Astrocyte (in vitro differentiated cells and primary cell): ENCODE measurements at regions not wholly inside any gene's neighbourhood (a gene's known extent, or its start where the extent isn't known, plus 50 kb on each side); places are given as distances from the start of the nearest gene placed in this dataset.

Source experiments
- DNase-seq: peaks from one replicate; pipeline ENCODE4 v3.0.0-alpha.2; 2010; ENCODE audit warnings: low read depth
- FAIRE-seq: peaks from 2 replicates; lab custom pipeline; 2011; peaks lifted over from hg19 to GRCh38; lab: Jason Lieb, UNC
- H2AFZ ChIP-seq: 2 replicates; pipeline ENCODE4 v1.6.0; 2012; ENCODE audit warnings: low read depth, low read length, inconsistent platforms
- H3K27ac ChIP-seq: 2 replicates; pipeline ENCODE4 v1.5.1; 2011; ENCODE audit warnings: low read depth, low read length, inconsistent platforms
- H3K27me3 ChIP-seq: 2 replicates; pipeline ENCODE4 v1.6.0; 2011; ENCODE audit warnings: low read length, inconsistent platforms; ENCODE audit not compliant: insufficient read depth
- H3K36me3 ChIP-seq: 2 replicates; pipeline ENCODE4 v1.5.1; 2011; ENCODE audit warnings: low read length, inconsistent platforms; ENCODE audit not compliant: insufficient read depth
- H3K4me1 ChIP-seq: 2 replicates; pipeline ENCODE4 v1.5.1; 2011; ENCODE audit warnings: low read length, inconsistent platforms; ENCODE audit not compliant: insufficient read depth
- H3K4me2 ChIP-seq: 2 replicates; pipeline ENCODE4 v1.6.0; 2012; ENCODE audit warnings: low read length, inconsistent platforms
- H3K4me3 ChIP-seq: 2 replicates; pipeline ENCODE4 v1.5.1; 2011; ENCODE audit warnings: low read depth, mild to moderate bottlenecking, low read length, inconsistent platforms; ENCODE audit not compliant: insufficient read depth
- H3K79me2 ChIP-seq: 2 replicates; pipeline ENCODE4 v1.6.0; 2012; ENCODE audit warnings: mild to moderate bottlenecking, low read length, inconsistent platforms; ENCODE audit not compliant: insufficient read depth
- H3K9ac ChIP-seq: 2 replicates; pipeline ENCODE4 v1.6.0; 2012; ENCODE audit warnings: mild to moderate bottlenecking, low read length, inconsistent platforms
- H3K9me3 ChIP-seq: 2 replicates; pipeline ENCODE4 v1.5.1; 2012; ENCODE audit warnings: low read depth, mild to moderate bottlenecking, low read length, inconsistent platforms; ENCODE audit not compliant: insufficient read depth
- H4K20me1 ChIP-seq: 2 replicates; pipeline ENCODE4 v1.6.0; 2012; ENCODE audit warnings: low read length, inconsistent platforms; ENCODE audit not compliant: insufficient read depth
- H3K27ac Mint-ChIP-seq: one replicate; pipeline ENCODE4 v1.8.0; 2021; ENCODE audit warnings: mild to moderate bottlenecking, mixed read lengths; ENCODE audit not compliant: unreplicated experiment
- H3K27me3 Mint-ChIP-seq: one replicate; pipeline ENCODE4 v1.8.0; 2021; ENCODE audit warnings: low read depth, mixed read lengths; ENCODE audit not compliant: unreplicated experiment
- H3K36me3 Mint-ChIP-seq: one replicate; pipeline ENCODE4 v1.8.0; 2021; ENCODE audit warnings: low read depth, mixed read lengths; ENCODE audit not compliant: unreplicated experiment
- H3K4me1 Mint-ChIP-seq: one replicate; pipeline ENCODE4 v1.8.0; 2021; ENCODE audit warnings: low read depth, mixed read lengths; ENCODE audit not compliant: unreplicated experiment
- H3K4me3 Mint-ChIP-seq: one replicate; pipeline ENCODE4 v1.8.0; 2021; ENCODE audit warnings: mild to moderate bottlenecking, moderate library complexity, mixed read lengths; ENCODE audit not compliant: unreplicated experiment
- H3K9me3 Mint-ChIP-seq: one replicate; pipeline ENCODE4 v1.8.0; 2021; ENCODE audit warnings: mild to moderate bottlenecking, mixed read lengths; ENCODE audit not compliant: unreplicated experiment
- EZH2 ChIP-seq: IDR thresholded peaks from 2 replicates; pipeline ENCODE4 v1.6.1; 2012; ENCODE audit warnings: mild to moderate bottlenecking, low read length, inconsistent platforms; ENCODE audit not compliant: insufficient read depth
- TF ChIP-seq, protein P1 (sequence below): IDR thresholded peaks from 2 replicates; pipeline ENCODE4 v1.5.1; 2011; ENCODE audit warnings: low read depth, mild to moderate bottlenecking, inconsistent platforms, low read length, moderate library complexity; ENCODE audit not compliant: insufficient read depth

- no peaks in the 10 kb centered on the region for H3K4me1 ChIP-seq
- no peak for DNase-seq
- no peak overlapping the region for H3K27ac ChIP-seq
- H2AFZ ChIP-seq = no peak overlapping the region
- H3K9me3 ChIP-seq = no peaks in the 10 kb centered on the region
- no peaks in the 10 kb centered on the region for H3K27me3 ChIP-seq
- no peak for FAIRE-seq
- H3K4me1 Mint-ChIP-seq = no peaks in the 10 kb centered on the region
- no peak overlapping the region for H3K9ac ChIP-seq
- no peaks in the 10 kb centered on the region for H3K79me2 ChIP-seq
- no peak for TF ChIP-seq EZH2
- TF ChIP-seq, protein P1, sequence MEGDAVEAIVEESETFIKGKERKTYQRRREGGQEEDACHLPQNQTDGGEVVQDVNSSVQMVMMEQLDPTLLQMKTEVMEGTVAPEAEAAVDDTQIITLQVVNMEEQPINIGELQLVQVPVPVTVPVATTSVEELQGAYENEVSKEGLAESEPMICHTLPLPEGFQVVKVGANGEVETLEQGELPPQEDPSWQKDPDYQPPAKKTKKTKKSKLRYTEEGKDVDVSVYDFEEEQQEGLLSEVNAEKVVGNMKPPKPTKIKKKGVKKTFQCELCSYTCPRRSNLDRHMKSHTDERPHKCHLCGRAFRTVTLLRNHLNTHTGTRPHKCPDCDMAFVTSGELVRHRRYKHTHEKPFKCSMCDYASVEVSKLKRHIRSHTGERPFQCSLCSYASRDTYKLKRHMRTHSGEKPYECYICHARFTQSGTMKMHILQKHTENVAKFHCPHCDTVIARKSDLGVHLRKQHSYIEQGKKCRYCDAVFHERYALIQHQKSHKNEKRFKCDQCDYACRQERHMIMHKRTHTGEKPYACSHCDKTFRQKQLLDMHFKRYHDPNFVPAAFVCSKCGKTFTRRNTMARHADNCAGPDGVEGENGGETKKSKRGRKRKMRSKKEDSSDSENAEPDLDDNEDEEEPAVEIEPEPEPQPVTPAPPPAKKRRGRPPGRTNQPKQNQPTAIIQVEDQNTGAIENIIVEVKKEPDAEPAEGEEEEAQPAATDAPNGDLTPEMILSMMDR = no peak
- no peaks in the 10 kb centered on the region for H3K36me3 ChIP-seq
- no peak overlapping the region for H3K4me3 Mint-ChIP-seq
- H4K20me1 ChIP-seq = no peaks in the 10 kb centered on the region
- peaks cover 8% of the 10 kb centered on the region for H3K27me3 Mint-ChIP-seq
- no peak overlapping the region for H3K4me3 ChIP-seq
- H3K36me3 Mint-ChIP-seq = no peaks in the 10 kb centered on the region
- no peak overlapping the region for H3K4me2 ChIP-seq
- peaks cover 6% of the 10 kb centered on the region for H3K9me3 Mint-ChIP-seq
- no peak overlapping the region for H3K27ac Mint-ChIP-seq
These were observed 116.6 kb upstream of the GALNT17 start for GRCh38 chr7:71015252-71015900.

DNA sequence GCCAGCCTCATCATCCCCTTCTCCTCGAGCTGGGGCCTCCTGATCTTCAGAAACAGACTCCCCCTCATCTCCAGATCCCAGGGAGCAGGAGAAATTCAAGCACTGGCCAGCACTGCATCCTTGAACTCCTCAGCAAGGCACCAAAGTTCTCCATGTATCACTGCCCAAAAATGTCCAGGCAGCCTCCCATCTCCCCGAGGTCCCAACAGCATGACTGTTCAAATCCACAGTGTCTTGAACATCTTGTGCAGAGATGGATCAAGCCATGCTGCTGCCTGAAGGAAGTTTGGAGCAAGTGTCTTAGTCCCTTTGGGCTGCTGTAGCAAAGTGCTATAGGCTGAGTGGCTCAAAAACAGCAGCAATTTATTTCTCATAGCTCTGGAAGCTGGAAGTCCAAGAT lies 115.5 kb upstream of the GALNT17 start:
- Histone ChIP-seq H3K9ac (no peak overlapping the region), H3K4me1 (no peaks in the 10 kb centered on the region), H3K4me3 (no peak overlapping the region), H2AFZ (no peak overlapping the region), H3K36me3 (no peaks in the 10 kb centered on the region), H3K27me3 (no peaks in the 10 kb centered on the region), H4K20me1 (no peaks in the 10 kb centered on the region), H3K4me2 (no peak overlapping the region), H3K79me2 (no peaks in the 10 kb centered on the region), H3K9me3 (no peaks in the 10 kb centered on the region), H3K27ac (no peak overlapping the region)
- Mint-ChIP-seq H3K36me3 (no peaks in the 10 kb centered on the region), H3K9me3 (peaks cover 5% of the 10 kb centered on the region), H3K27me3 (peaks cover 8% of the 10 kb centered on the region), H3K27ac (no peak overlapping the region), H3K4me3 (no peak overlapping the region), H3K4me1 (no peaks in the 10 kb centered on the region)
- DNase-seq = no peak
- TF ChIP-seq, protein P1 = no peak
- TF ChIP-seq EZH2 = no peak
- no peak for FAIRE-seq

GRCh38 chr7:71017602-71018001 lies 114.3 kb upstream of the GALNT17 start:
- Mint-ChIP-seq H3K27me3 (peaks cover 11% of the 10 kb centered on the region), H3K9me3 (peaks cover 5% of the 10 kb centered on the region), H3K4me1 (no peaks in the 10 kb centered on the region), H3K27ac (no peak overlapping the region), H3K4me3 (no peak overlapping the region), H3K36me3 (no peaks in the 10 kb centered on the region)
- TF ChIP-seq, protein P1 = no peak
- TF ChIP-seq EZH2 = no peak
- H3K9ac ChIP-seq = no peak overlapping the region
- no peaks in the 10 kb centered on the region for H4K20me1 ChIP-seq
- H3K4me3 ChIP-seq = no peak overlapping the region
- H3K79me2 ChIP-seq = no peaks in the 10 kb centered on the region
- DNase-seq (no peak), FAIRE-seq (no peak)
- H3K9me3 ChIP-seq = no peaks in the 10 kb centered on the region
- H2AFZ ChIP-seq = no peak overlapping the region
- H3K36me3 ChIP-seq = no peaks in the 10 kb centered on the region
- no peak overlapping the region for H3K4me2 ChIP-seq
- no peaks in the 10 kb centered on the region for H3K4me1 ChIP-seq
- no peaks in the 10 kb centered on the region for H3K27me3 ChIP-seq
- H3K27ac ChIP-seq = no peak overlapping the region
